AG09309 (cell line): ENCODE measurements at regions not wholly inside any gene's neighbourhood (a gene's known extent, or its start where the extent isn't known, plus 50 kb on each side); places are given as distances from the start of the nearest gene placed in this dataset.
"Not testable (repeated sequence)": the region's sequence is repeated elsewhere in the genome, so short reads cannot be mapped to it uniquely, and the experiment has no call there.

ENCODE experiments used
- DNase-seq: peaks from one replicate; pipeline ENCODE4 v3.0.0-alpha.2; 2010; ENCODE audit warnings: low read depth
- H3K4me3 ChIP-seq: 2 replicates; pipeline ENCODE4 v1.5.1; 2011; ENCODE audit warnings: mild to moderate bottlenecking, low read depth, low read length, moderate library complexity; ENCODE audit not compliant: control insufficient read depth
- CTCF ChIP-seq: IDR thresholded peaks from 2 replicates; pipeline ENCODE4 v1.5.1; 2011; ENCODE audit warnings: mild to moderate bottlenecking, low read depth, low read length, inconsistent platforms; ENCODE audit not compliant: insufficient read depth, control insufficient read depth; ENCODE audit errors: missing control alignments

GRCh38 chr5:63760965-63761364 lies 201.3 kb downstream of the HTR1A start:
- DNase-seq, result no peak
- TF ChIP-seq CTCF, result no peak

GRCh38 chr5:63743096-63743798 lies 219.0 kb downstream of the HTR1A start:
- TF ChIP-seq CTCF, result no peak
- H3K4me3 ChIP-seq, result no peak overlapping the region
- DNase-seq, result no peak

More at GRCh38 chr5:63760965-63761364, 201.3 kb downstream of the HTR1A start:
- H3K4me3 ChIP-seq, result no peak overlapping the region

GRCh38 chr5:63732880-63733279 lies 229.4 kb downstream of the HTR1A start:
- not testable (repeated sequence) for H3K4me3 ChIP-seq, DNase-seq

- no peak for TF ChIP-seq CTCF
- H3K4me3 ChIP-seq, result no peak overlapping the region
- DNase-seq, result no peak
Measured at GRCh38 chr5:63727583-63727982, 234.7 kb downstream of the HTR1A start.

- H3K4me3 ChIP-seq, result no peak overlapping the region
- no peak for DNase-seq
- no peak for TF ChIP-seq CTCF
Measured at GRCh38 chr5:63726496-63726895, 235.7 kb downstream of the HTR1A start.

- DNase-seq, result no peak
- no peak for TF ChIP-seq CTCF
Measured at GRCh38 chr5:63719147-63719546, 243.1 kb downstream of the HTR1A start.

GRCh38 chr5:63700241-63700640 lies 262.0 kb downstream of the HTR1A start:
- no peak for TF ChIP-seq CTCF

More at GRCh38 chr5:63719147-63719546, 243.1 kb downstream of the HTR1A start:
- no peak overlapping the region for H3K4me3 ChIP-seq

More at GRCh38 chr5:63700241-63700640, 262.0 kb downstream of the HTR1A start:
- H3K4me3 ChIP-seq, result no peak overlapping the region
- no peak for DNase-seq
